ENCODE measurements at regions not wholly inside any gene's neighbourhood (a gene's known extent, or its start where the extent isn't known, plus 50 kb on each side); places are given as distances from the start of the nearest gene placed in this dataset.
"Not testable (repeated sequence)": the region's sequence is repeated elsewhere in the genome, so short reads cannot be mapped to it uniquely, and the experiment has no call there.

DNA sequence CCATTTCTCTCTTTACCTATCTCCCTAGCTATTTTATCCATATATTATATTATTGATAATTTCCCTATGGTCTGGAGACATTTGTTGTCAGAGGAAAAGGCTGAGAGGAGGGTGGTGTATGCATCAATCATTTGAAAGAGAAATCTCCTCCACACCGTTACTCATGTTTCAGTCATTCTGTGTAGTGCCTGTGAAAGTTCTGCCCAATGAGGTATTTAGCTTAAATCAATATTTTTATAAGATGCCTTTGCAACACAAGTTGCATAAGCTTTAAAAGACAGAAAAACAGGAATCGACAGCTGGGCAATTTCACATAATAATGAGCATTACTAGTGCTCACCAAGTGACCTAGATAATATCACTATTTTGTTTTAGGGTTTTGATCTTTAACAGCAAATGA is 363.7 kb upstream of the FSIP2 start:
- POLR2A ChIA-PET: no interaction called here
- no peak overlapping the region for H3K4me3 Mint-ChIP-seq
- intact Hi-C loops (cut with micrococcal nuclease): no loop called here
- no peaks in the 10 kb centered on the region for H3K9me3 Mint-ChIP-seq
- no peaks in the 10 kb centered on the region for H3K36me3 Mint-ChIP-seq
- CTCF ChIA-PET: no interaction called here
- no peaks in the 10 kb centered on the region for H3K4me1 Mint-ChIP-seq (ENCODE audit: low read depth)
- no peaks in the 10 kb centered on the region for H3K27me3 Mint-ChIP-seq
- DNase-seq: no peak
- no peak overlapping the region for H3K27ac Mint-ChIP-seq

DNA sequence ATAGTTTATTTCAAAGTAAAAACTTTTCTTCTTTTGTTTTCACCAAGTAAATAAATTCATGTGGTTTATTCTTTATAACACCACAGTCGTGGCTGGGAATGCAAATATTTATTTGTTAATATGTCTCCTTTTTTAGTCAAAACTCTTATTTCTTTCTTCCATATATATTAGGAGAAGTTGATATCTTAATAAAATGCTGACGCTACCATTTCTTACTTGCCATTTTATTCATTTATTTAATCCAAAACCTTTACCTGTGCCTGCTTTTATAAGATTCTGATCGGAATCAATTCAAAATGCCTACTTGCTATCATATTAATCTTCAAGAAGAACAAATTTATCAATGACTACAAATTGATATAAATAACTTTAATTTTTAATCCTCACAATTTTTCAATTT is 362.9 kb upstream of the FSIP2 start:
- Mint-ChIP-seq H3K27me3 (no peaks in the 10 kb centered on the region), H3K27ac (no peak overlapping the region), H3K4me1 (ENCODE audit: low read depth) (no peaks in the 10 kb centered on the region), H3K4me3 (no peak overlapping the region), H3K9me3 (no peaks in the 10 kb centered on the region), H3K36me3 (no peaks in the 10 kb centered on the region)
- intact Hi-C loops (cut with micrococcal nuclease): no loop called here
- no peak for DNase-seq
- ChIA-PET POLR2A (no interaction called here), CTCF (no interaction called here)

DNA sequence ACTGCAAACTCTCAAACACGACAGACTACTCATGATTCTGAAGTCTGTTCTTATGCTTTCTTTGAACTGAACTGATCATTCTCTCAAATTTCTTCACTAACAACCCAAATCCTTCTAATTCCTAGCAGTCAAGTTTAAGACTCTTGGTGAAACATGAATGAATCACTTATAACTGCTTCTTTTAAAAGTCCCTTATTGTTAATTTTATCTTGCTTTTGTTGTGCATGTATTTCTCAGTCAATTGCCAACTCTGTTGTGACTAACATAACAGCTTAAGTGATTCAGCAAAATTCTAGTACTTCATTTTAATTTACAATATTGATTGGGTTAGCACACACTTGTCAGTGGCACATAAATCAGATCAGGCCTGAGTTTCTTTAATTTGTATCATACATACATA is 357.0 kb upstream of the FSIP2 start:
- intact Hi-C loops (cut with micrococcal nuclease): no loop called here
- Mint-ChIP-seq H3K4me3 (no peak overlapping the region), H3K27ac (no peak overlapping the region), H3K27me3 (no peaks in the 10 kb centered on the region), H3K9me3 (no peaks in the 10 kb centered on the region), H3K4me1 (ENCODE audit: low read depth) (no peaks in the 10 kb centered on the region), H3K36me3 (no peaks in the 10 kb centered on the region)
- ChIA-PET POLR2A (no interaction called here), CTCF (no interaction called here)
- DNase-seq: no peak

DNA sequence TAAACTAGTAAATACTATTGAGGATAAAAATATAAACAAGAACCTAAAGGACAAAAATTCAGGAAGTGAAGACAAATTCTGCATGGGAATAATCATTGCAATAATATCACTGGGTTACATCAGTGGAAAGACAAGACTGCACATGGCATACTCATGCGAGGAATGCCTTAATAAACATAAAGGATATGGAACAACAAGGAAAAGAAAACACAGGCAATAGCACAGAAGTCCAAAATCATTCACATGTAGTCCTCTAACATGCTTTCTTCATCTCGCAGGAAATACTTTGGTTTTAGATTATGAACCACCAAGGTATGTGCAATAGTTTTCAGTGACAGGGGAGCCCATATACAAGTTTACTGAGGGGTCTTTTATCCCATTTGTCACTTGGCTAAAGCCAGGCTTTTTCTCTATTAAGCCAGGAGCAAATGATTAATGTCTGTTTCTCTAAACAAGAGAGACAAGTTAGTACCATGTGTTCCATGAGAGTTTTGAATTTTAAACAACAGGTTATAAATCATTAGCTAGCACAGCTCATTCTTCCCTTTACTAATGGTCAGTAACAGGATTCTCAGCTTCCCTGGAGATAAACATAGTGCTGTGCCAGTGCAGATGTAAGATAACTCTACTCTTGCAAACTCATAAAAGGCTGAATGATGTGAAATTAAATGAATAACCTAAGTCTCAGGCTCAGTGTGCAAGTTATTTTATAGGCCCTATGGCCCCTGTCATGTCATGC is 353.6 kb upstream of the FSIP2 start:
- no peak for DNase-seq
- no peak overlapping the region for H3K4me3 Mint-ChIP-seq
- H3K4me1 Mint-ChIP-seq (ENCODE audit: low read depth): no peaks in the 10 kb centered on the region
- no peaks in the 10 kb centered on the region for H3K36me3 Mint-ChIP-seq
- peaks cover 4% of the 10 kb centered on the region for H3K9me3 Mint-ChIP-seq
- intact Hi-C loops (cut with micrococcal nuclease): no loop called here
- POLR2A ChIA-PET: no interaction called here
- H3K27me3 Mint-ChIP-seq: no peaks in the 10 kb centered on the region
- H3K27ac Mint-ChIP-seq: no peak overlapping the region
- CTCF ChIA-PET: no interaction called here

DNA sequence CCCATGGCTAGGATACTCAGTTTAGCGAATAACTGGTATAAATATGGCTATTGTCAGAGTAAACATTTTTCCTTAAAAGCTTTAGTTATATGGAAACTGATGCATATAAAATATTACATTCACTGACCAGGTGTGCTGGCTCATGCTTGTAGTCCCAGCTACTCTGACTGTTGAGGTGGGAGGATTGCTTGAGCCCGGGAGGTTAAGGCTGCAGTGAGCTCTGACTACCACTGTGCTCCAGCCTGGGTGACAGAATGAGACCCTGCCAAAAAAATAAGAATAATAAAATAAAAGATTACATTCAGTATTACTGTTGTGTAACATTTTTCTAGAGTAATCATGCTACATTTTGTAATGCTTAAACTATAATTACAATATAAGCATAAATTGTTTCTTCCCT is 350.4 kb upstream of the FSIP2 start:
- Mint-ChIP-seq H3K27ac (no peak overlapping the region), H3K4me3 (no peak overlapping the region), H3K27me3 (no peaks in the 10 kb centered on the region), H3K4me1 (ENCODE audit: low read depth) (no peaks in the 10 kb centered on the region), H3K9me3 (peaks cover 4% of the 10 kb centered on the region), H3K36me3 (no peaks in the 10 kb centered on the region)
- DNase-seq: no peak
- intact Hi-C loops (cut with micrococcal nuclease): no loop called here
- ChIA-PET CTCF (no interaction called here), POLR2A (no interaction called here)

DNA sequence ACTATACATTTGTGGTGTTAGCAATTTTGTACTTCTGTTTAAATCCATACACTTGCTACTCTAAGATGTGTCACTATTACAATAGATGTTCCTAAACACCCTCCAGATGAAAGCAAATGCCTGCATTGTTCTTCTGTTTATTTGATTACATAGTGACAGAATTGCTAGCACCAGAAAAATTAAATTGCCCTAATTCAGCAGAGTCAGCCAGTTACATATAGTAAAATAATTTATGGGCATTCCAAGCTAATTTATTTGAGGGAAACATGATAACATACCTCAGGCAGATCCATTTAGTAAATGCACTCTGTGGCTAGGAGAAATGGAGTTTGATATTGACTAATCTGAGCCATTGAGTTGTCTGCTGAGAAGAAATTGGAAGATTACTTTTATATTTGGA is 347.1 kb upstream of the FSIP2 start:
- H3K36me3 Mint-ChIP-seq: no peaks in the 10 kb centered on the region
- no peak overlapping the region for H3K27ac Mint-ChIP-seq
- H3K4me3 Mint-ChIP-seq: no peak overlapping the region
- intact Hi-C loops (cut with micrococcal nuclease): no loop called here
- no peak for DNase-seq
- H3K27me3 Mint-ChIP-seq: no peaks in the 10 kb centered on the region
- POLR2A ChIA-PET: no interaction called here
- CTCF ChIA-PET: no interaction called here
- H3K9me3 Mint-ChIP-seq: peaks cover 4% of the 10 kb centered on the region
- H3K4me1 Mint-ChIP-seq (ENCODE audit: low read depth): no peaks in the 10 kb centered on the region

DNA sequence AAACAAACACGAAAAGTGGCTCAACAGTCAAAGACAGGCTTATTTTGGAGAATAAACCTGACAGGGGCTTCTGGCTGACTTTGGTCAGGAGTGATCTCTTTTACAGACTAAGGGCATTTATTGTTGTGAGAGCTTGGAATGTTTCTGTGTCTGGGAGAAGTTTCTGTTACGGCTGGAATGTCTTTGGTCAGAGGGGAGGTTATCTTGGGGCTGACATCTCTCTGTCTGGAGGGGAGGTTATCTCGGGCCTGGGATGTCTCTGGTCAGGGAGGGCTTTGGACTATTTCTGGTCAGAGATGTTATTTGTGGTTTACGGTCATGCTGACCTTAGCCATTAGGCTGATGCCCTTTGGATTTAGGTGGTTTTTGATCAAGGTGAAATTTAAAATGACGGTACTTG is 345.5 kb upstream of the FSIP2 start:
- H3K4me1 Mint-ChIP-seq (ENCODE audit: low read depth): no peaks in the 10 kb centered on the region
- H3K9me3 Mint-ChIP-seq: peaks cover 4% of the 10 kb centered on the region
- H3K36me3 Mint-ChIP-seq: no peaks in the 10 kb centered on the region
- CTCF ChIA-PET: no interaction called here
- POLR2A ChIA-PET: no interaction called here
- DNase-seq: no peak
- H3K27ac Mint-ChIP-seq: no peak overlapping the region
- H3K4me3 Mint-ChIP-seq: no peak overlapping the region
- intact Hi-C loops (cut with micrococcal nuclease): no loop called here
- no peaks in the 10 kb centered on the region for H3K27me3 Mint-ChIP-seq

DNA sequence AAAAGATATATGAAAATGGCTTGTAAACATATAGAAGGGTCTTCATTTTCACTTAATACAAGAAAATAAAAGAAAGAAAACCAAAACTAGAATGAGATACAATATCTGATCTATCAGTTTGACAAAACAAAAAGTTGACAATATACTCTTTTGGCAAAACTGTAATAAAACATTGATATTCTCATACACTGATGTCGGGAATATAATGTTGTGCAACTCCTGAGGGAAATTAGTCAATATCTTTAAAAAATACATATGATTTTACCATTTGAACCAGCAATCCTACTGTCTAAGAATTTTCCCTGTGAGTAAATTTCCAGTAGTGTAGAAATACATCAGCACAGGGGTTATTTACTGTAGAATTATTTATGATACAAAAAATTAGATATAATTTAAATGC is 336.1 kb upstream of the FSIP2 start:
- Mint-ChIP-seq H3K36me3 (no peaks in the 10 kb centered on the region), H3K27ac (no peak overlapping the region), H3K27me3 (no peaks in the 10 kb centered on the region), H3K4me3 (no peak overlapping the region), H3K9me3 (peaks cover 3% of the 10 kb centered on the region), H3K4me1 (ENCODE audit: low read depth) (no peaks in the 10 kb centered on the region)
- ChIA-PET CTCF (no interaction called here), POLR2A (no interaction called here)
- intact Hi-C loops (cut with micrococcal nuclease): no loop called here
- DNase-seq: no peak

DNA sequence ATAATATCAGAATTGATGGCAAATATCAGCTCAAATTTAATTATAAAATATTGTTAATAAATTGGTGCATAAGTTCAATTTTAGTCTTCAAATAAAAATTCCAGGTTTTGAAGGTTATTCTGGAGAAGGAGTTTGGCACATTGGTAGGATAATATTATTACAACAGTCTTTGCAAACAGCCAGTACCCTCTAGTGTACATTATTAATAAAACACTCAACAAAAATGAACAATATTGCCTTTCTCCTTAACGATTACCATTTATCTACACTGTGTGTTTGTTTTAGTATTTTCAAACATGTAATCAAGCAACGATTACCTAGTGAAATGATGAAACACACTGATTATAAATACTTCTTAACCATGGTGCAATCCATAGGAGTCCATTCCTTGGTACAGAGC is 334.0 kb upstream of the FSIP2 start:
- ChIA-PET POLR2A (no interaction called here), CTCF (no interaction called here)

DNA sequence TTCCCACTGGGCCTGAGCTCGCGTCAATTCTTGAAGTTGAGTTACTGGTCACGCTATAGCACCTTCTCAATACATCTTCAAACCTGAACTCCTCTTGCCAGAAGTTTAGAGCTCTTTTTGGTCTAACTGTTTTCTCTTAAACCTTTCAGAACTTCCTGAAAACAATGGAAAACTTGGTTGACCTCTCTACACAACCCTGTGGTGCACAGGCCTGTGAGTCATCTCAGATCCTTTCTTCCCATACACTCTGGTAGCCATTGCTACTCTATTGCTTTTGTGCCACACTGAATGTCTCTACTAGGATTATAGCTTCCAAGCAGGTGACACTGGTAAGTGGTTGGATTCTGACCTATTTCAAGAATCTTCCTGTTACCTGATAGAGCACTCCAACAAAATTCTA is 321.5 kb upstream of the FSIP2 start:
- no peak overlapping the region for H3K4me3 Mint-ChIP-seq
- intact Hi-C loops (cut with micrococcal nuclease): no loop called here
- no peaks in the 10 kb centered on the region for H3K27me3 Mint-ChIP-seq
- POLR2A ChIA-PET: no interaction called here
- H3K9me3 Mint-ChIP-seq: peaks cover 2% of the 10 kb centered on the region
- no peaks in the 10 kb centered on the region for H3K36me3 Mint-ChIP-seq
- no peak overlapping the region for H3K27ac Mint-ChIP-seq
- CTCF ChIA-PET: no interaction called here
- no peaks in the 10 kb centered on the region for H3K4me1 Mint-ChIP-seq (ENCODE audit: low read depth)
- DNase-seq: no peak

More for the DNA sequence above, 334.0 kb upstream of the FSIP2 start:
- no peak overlapping the region for H3K4me3 Mint-ChIP-seq
- intact Hi-C loops (cut with micrococcal nuclease): no loop called here
- no peaks in the 10 kb centered on the region for H3K27me3 Mint-ChIP-seq
- no peak overlapping the region for H3K27ac Mint-ChIP-seq
- DNase-seq: no peak
- H3K4me1 Mint-ChIP-seq (ENCODE audit: low read depth): no peaks in the 10 kb centered on the region
- no peaks in the 10 kb centered on the region for H3K36me3 Mint-ChIP-seq
- no peaks in the 10 kb centered on the region for H3K9me3 Mint-ChIP-seq

DNA sequence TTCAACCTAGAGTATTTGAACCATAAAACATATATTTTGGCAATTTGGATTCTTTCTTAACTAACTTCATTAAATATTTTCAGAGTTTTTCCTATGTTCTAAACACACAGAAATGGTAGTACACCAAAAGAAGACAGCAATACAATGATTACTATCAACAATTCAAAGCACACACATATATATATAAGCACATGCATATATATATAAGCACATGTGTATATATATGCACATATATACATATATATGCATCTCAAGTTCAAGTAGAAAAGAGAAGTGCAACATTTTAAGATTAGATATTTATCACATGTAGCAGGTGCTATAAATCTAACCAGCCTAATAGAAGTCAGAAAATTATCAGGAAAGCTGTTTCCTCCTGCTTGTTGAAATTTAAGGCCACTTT is 320.9 kb upstream of the FSIP2 start:
- H3K27me3 Mint-ChIP-seq: no peaks in the 10 kb centered on the region
- no peak overlapping the region for H3K27ac Mint-ChIP-seq
- H3K4me3 Mint-ChIP-seq: no peak overlapping the region

DNA sequence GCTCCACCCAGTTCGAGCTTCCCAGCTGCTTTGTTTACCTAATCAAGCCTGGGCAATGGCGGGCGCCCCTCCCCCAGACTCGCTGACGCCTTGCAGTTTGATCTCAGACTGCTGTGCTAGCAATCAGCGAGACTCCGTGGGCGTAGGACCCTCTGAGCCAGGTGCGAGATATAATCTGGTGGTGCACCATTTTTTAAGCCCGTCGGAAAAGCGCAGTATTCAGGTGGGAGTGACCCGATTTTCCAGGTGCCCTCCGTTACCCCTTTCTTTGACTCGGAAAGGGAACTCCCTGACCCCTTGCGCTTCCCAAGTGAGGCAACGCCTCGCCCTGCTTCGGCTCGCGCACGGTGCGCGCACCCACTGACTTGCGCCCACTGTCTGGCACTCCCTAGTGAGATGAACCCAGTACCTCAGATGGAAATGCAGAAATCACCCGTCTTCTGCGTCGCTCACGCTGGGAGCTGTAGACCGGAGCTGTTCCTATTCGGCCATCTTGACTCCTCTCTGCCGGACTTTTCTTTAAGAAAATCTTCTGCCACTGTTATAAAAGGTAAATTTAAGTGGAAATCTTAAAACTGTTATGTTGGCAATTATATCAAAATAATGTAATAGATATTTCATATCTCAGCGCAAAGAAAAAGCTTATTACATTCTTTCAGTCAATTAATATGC is 313.5 kb upstream of the FSIP2 start:
- DNase-seq; H3K27me3 Mint-ChIP-seq; H3K4me1 Mint-ChIP-seq (ENCODE audit: low read depth); POLR2A ChIA-PET; intact Hi-C loops (cut with micrococcal nuclease); CTCF ChIA-PET; H3K36me3 Mint-ChIP-seq; H3K9me3 Mint-ChIP-seq; H3K27ac Mint-ChIP-seq: not testable (repeated sequence)
- peak overlapping the region; percentile 8 for H3K4me3 Mint-ChIP-seq

More for the DNA sequence above, 320.9 kb upstream of the FSIP2 start:
- Mint-ChIP-seq H3K4me1 (ENCODE audit: low read depth) (no peaks in the 10 kb centered on the region), H3K36me3 (no peaks in the 10 kb centered on the region), H3K9me3 (peaks cover 2% of the 10 kb centered on the region)
- no peak for DNase-seq
- POLR2A ChIA-PET: no interaction called here
- CTCF ChIA-PET: no interaction called here
- intact Hi-C loops (cut with micrococcal nuclease): no loop called here

DNA sequence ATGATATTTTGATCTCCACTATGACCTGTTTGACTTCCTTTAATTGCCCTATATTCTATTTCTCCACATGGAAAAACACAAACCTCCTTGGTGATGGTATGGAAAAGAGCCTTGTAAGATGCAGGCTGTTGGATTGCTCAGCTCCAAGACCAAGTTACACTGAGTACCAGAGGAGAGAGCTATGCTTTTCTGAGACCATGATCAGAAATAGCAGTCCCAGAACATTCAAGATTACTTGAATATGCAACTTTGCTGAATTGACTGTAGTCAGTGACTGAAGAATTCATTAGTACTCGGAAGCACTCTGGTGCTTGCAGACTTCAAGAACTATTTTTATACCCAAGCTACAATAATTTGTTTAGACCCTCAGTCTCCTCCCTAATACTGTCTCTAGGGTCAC is 310.6 kb upstream of the FSIP2 start:
- Mint-ChIP-seq H3K9me3 (peaks cover 2% of the 10 kb centered on the region), H3K4me3 (no peak overlapping the region), H3K4me1 (ENCODE audit: low read depth) (no peaks in the 10 kb centered on the region), H3K27me3 (no peaks in the 10 kb centered on the region), H3K36me3 (no peaks in the 10 kb centered on the region), H3K27ac (no peak overlapping the region)
- intact Hi-C loops (cut with micrococcal nuclease): no loop called here
- CTCF ChIA-PET: no interaction called here
- POLR2A ChIA-PET: no interaction called here
- DNase-seq: no peak

Measured in activated CD4-positive, alpha-beta memory T cell treated with anti-CD3 and anti-CD28 coated beads for 36 hours (primary cell).